Breast epithelium (tissue), 3 donors: ENCODE measurements at regions not wholly inside any gene's neighbourhood (a gene's known extent, or its start where the extent isn't known, plus 50 kb on each side); places are given as distances from the start of the nearest gene placed in this dataset.

Experiments
- CTCF ChIP-seq, 3 donors: fragments of 450-650 bp; IDR thresholded peaks; one replicate each; pipeline ENCODE4 v1.5.1; 2016 to 2017; ENCODE audit warnings: antibody characterized with exemption in 3 of 3, mild to moderate bottlenecking in 3 of 3, moderate library complexity in 3 of 3
- POLR2AphosphoS5 ChIP-seq, 3 donors: sonication (generic); formaldehyde crosslinking; IDR thresholded peaks; one replicate each; pipeline ENCODE4 v1.6.1; 2017; ENCODE audit warnings: antibody characterized with exemption in 3 of 3

GRCh38 chr1:101567582-101568189, 330.9 kb downstream of the S1PR1 start:
- TF ChIP-seq POLR2AphosphoS5 (IDR thresholded peaks at IDR 0.05) (no peak), CTCF (IDR thresholded peaks at IDR 0.05) (peak in 2 of 3 donors; percentile 37 to 52)
